Glomerular endothelial cell (primary cell): ENCODE measurements at regions not wholly inside any gene's neighbourhood (a gene's known extent, or its start where the extent isn't known, plus 50 kb on each side); places are given as distances from the start of the nearest gene placed in this dataset.
"Not testable (repeated sequence)": the region's sequence is repeated elsewhere in the genome, so short reads cannot be mapped to it uniquely, and the experiment has no call there.

ENCODE experiments used
- DNase-seq: peaks from one replicate; pipeline ENCODE4 v3.0.0-alpha.2; 2011; ENCODE audit warnings: low read depth, low spot score; ENCODE audit errors: extremely low read depth

- not testable (repeated sequence) for DNase-seq
Observed at GRCh38 chr16:29138698-29139097, 153.8 kb downstream of the LAT start.

- DNase-seq, result not testable (repeated sequence)
Observed at GRCh38 chr16:29137894-29138662, 153.2 kb downstream of the LAT start.

GRCh38 chr16:29137461-29137860, 152.6 kb downstream of the LAT start:
- DNase-seq, result not testable (repeated sequence)

- DNase-seq, result not testable (repeated sequence)
Observed at GRCh38 chr16:29136916-29137315, 152.1 kb downstream of the LAT start.

GRCh38 chr16:29136046-29136696, 151.3 kb downstream of the LAT start:
- not testable (repeated sequence) for DNase-seq

- DNase-seq, result not testable (repeated sequence)
Observed at GRCh38 chr16:29135098-29135497, 150.2 kb downstream of the LAT start.

- not testable (repeated sequence) for DNase-seq
Observed at GRCh38 chr16:29133681-29134430, 149.0 kb downstream of the LAT start.

- DNase-seq, result not testable (repeated sequence)
Observed at GRCh38 chr16:29132869-29133268, 148.0 kb downstream of the LAT start.

- DNase-seq, result not testable (repeated sequence)
Observed at GRCh38 chr16:29132444-29132843, 147.6 kb downstream of the LAT start.

GRCh38 chr16:29130901-29131851, 146.3 kb downstream of the LAT start:
- not testable (repeated sequence) for DNase-seq

- not testable (repeated sequence) for DNase-seq
Observed at GRCh38 chr16:29130131-29130711, 145.4 kb downstream of the LAT start.

GRCh38 chr16:29129458-29130038, 144.7 kb downstream of the LAT start:
- not testable (repeated sequence) for DNase-seq

- DNase-seq, result not testable (repeated sequence)
Observed at GRCh38 chr16:29128732-29129457, 144.0 kb downstream of the LAT start.

GRCh38 chr16:29127806-29128420, 143.1 kb downstream of the LAT start:
- not testable (repeated sequence) for DNase-seq

GRCh38 chr16:29126616-29127015, 141.8 kb downstream of the LAT start:
- no peak for DNase-seq

GRCh38 chr16:29126057-29126494, 141.2 kb downstream of the LAT start:
- no peak for DNase-seq

GRCh38 chr16:29124828-29125227, 140.0 kb downstream of the LAT start:
- no peak for DNase-seq

- not testable (repeated sequence) for DNase-seq
Observed at GRCh38 chr16:29124162-29124561, 139.3 kb downstream of the LAT start.
